ENCODE measurements at regions not wholly inside any gene's neighbourhood (a gene's known extent, or its start where the extent isn't known, plus 50 kb on each side); places are given as distances from the start of the nearest gene placed in this dataset.

DNA sequence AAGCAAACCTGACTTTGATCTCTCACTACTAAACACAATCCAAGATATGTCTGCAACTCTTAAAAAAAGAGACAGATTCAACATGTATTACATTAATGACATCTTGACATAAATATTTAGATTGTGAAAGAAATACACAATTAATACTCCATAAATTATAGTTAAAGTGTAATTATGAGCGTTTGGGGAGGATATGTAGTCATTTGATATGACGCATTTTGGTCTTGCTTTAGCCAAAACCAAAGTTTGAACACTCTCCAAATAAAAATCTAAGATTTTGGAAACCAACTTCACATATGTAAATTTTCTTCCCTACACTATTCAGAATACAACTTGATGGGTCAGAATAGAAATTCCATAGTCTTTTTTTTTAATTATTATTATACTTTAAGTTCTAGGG is 1257.6 kb downstream of the SLC16A7 start:
- H3K4me1 ChIP-seq (ENCODE audit: control insufficient read depth in 1 of 2, insufficient read depth in 2 of 2, low read length in 2 of 2), result no peaks in the 10 kb centered on the region
- H3K79me2 ChIP-seq (ENCODE audit: insufficient read depth, low read length), result no peaks in the 10 kb centered on the region
- DNase-seq (ENCODE audit: low read depth, low spot score) (no peak), ATAC-seq (no peak)
- no peak overlapping the region for H3K4me2 ChIP-seq (ENCODE audit: low read length)
- H3K27me3 ChIP-seq (ENCODE audit: insufficient read depth, low read length), result no peaks in the 10 kb centered on the region
- no peak overlapping the region for H3K4me3 ChIP-seq (replicated peaks in 1 of 2; ENCODE audit: low read depth in 1 of 2, low read length in 2 of 2)
- no peak overlapping the region for H3K27ac ChIP-seq (ENCODE audit: low read depth, low read length)
- CTCF ChIA-PET, result no interaction called here
- no peaks in the 10 kb centered on the region for H3K9me3 ChIP-seq (ENCODE audit: control insufficient read depth in 1 of 2, insufficient read depth in 1 of 2, low read depth in 1 of 2, low read length in 2 of 2)
- RAD21 ChIA-PET (ENCODE audit: low non-redundant PET in 1 of 2, low total read pairs in 2 of 2, uncharacterized antibody in 2 of 2, unreplicated experiment in 2 of 2), result no interaction called here
- H3K36me3 ChIP-seq (ENCODE audit: control insufficient read depth in 1 of 2, insufficient read depth in 2 of 2, low read length in 2 of 2), result no peaks in the 10 kb centered on the region
- BruUV-seq (replicated peaks), result no TSS peak
- H2AFZ ChIP-seq (ENCODE audit: low read depth, low read length, poor library complexity, severe bottlenecking), result no peak overlapping the region
- no peaks in the 10 kb centered on the region for H3K9me2 ChIP-seq (ENCODE audit: insufficient read depth)
- TF ChIP-seq POLR2A (IDR thresholded peaks at IDR 0.05; ENCODE audit: borderline replicate concordance, extremely low read depth, insufficient read depth, insufficient read length), result no peak
- TF ChIP-seq ELF1 (IDR thresholded peaks at IDR 0.05; ENCODE audit: borderline replicate concordance, low read depth), result no peak
- intact Hi-C loops (cut with micrococcal nuclease), result no loop called here
- no peaks in the 10 kb centered on the region for H4K20me1 ChIP-seq (ENCODE audit: insufficient read depth)
- POLR2A ChIA-PET, result no interaction called here
- no peak overlapping the region for H3K9ac ChIP-seq (ENCODE audit: low read length)

DNA sequence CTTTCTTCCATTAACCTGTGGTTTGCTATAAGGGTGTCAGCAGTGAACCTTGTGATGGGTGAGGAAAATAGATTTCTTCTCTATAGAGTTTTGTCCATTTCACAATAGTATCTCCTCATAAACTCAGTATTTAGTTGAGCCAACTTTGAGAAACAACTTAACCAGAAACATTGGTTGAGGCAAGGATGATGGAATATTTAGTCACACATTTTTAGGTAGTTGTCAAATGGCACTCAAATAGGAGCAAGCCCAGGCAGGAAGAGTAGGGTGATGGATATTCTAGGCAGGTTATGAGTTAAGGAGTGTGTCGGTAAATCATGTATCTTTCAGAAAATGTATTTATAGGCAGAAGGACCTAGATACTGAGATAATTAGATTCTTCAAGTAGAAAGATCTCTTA is 1267.6 kb downstream of the SLC16A7 start:
- H3K36me3 ChIP-seq (ENCODE audit: control insufficient read depth in 1 of 2, insufficient read depth in 2 of 2, low read length in 2 of 2), result no peaks in the 10 kb centered on the region
- H3K9me2 ChIP-seq (ENCODE audit: insufficient read depth), result no peaks in the 10 kb centered on the region
- H3K27ac ChIP-seq (ENCODE audit: low read depth, low read length), result no peak overlapping the region
- TF ChIP-seq, protein P1, sequence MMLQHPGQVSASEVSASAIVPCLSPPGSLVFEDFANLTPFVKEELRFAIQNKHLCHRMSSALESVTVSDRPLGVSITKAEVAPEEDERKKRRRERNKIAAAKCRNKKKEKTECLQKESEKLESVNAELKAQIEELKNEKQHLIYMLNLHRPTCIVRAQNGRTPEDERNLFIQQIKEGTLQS (IDR thresholded peaks at IDR 0.05), result no peak
- no peak for TF ChIP-seq EGR1 (IDR thresholded peaks at IDR 0.05; ENCODE audit: low read depth)
- no peak for TF ChIP-seq SP1 (IDR thresholded peaks at IDR 0.05; ENCODE audit: low read depth)
- no peak for TF ChIP-seq RAD21 (IDR thresholded peaks at IDR 0.05; ENCODE audit: low read depth)
- TF ChIP-seq EZH2 (IDR thresholded peaks at IDR 0.05), result no peak
- no peak for TF ChIP-seq TCF7L2 (IDR thresholded peaks at IDR 0.05; ENCODE audit: borderline replicate concordance, extremely low read depth, insufficient read depth, insufficient read length)
- TF ChIP-seq EZH2phosphoT487 (IDR thresholded peaks at IDR 0.05; ENCODE audit: borderline replicate concordance), result no peak
- TF ChIP-seq, protein P2, sequence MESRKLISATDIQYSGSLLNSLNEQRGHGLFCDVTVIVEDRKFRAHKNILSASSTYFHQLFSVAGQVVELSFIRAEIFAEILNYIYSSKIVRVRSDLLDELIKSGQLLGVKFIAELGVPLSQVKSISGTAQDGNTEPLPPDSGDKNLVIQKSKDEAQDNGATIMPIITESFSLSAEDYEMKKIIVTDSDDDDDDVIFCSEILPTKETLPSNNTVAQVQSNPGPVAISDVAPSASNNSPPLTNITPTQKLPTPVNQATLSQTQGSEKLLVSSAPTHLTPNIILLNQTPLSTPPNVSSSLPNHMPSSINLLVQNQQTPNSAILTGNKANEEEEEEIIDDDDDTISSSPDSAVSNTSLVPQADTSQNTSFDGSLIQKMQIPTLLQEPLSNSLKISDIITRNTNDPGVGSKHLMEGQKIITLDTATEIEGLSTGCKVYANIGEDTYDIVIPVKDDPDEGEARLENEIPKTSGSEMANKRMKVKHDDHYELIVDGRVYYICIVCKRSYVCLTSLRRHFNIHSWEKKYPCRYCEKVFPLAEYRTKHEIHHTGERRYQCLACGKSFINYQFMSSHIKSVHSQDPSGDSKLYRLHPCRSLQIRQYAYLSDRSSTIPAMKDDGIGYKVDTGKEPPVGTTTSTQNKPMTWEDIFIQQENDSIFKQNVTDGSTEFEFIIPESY (IDR thresholded peaks at IDR 0.05; ENCODE audit: extremely low read depth, insufficient replicate concordance, low read length), result no peak
- no peak for TF ChIP-seq CBX3 (IDR thresholded peaks at IDR 0.05; ENCODE audit: low read depth)
- TF ChIP-seq POLR2A (IDR thresholded peaks at IDR 0.05; ENCODE audit: borderline replicate concordance, extremely low read depth, insufficient read depth, insufficient read length), result no peak
- no peak for TF ChIP-seq ZNF274 (IDR thresholded peaks at IDR 0.05; ENCODE audit: low read depth, low read length)
- TF ChIP-seq SIN3A (IDR thresholded peaks at IDR 0.05; ENCODE audit: low read depth), result no peak
- no peak overlapping the region for H3K9ac ChIP-seq (ENCODE audit: low read length)
- POLR2A ChIA-PET, result no interaction called here
- RAD21 ChIA-PET (ENCODE audit: low non-redundant PET in 1 of 2, low total read pairs in 2 of 2, uncharacterized antibody in 2 of 2, unreplicated experiment in 2 of 2), result no interaction called here
- H3K9me3 ChIP-seq (ENCODE audit: control insufficient read depth in 1 of 2, insufficient read depth in 1 of 2, low read depth in 1 of 2, low read length in 2 of 2), result no peaks in the 10 kb centered on the region
- CTCF ChIA-PET, result no interaction called here
- no peaks in the 10 kb centered on the region for H3K79me2 ChIP-seq (ENCODE audit: insufficient read depth, low read length)
- DNase-seq (ENCODE audit: low read depth, low spot score) (no peak), ATAC-seq (no peak)
- BruUV-seq (replicated peaks), result no TSS peak
- H3K4me1 ChIP-seq (ENCODE audit: control insufficient read depth in 1 of 2, insufficient read depth in 2 of 2, low read length in 2 of 2), result no peaks in the 10 kb centered on the region
- H3K4me3 ChIP-seq (replicated peaks in 1 of 2; ENCODE audit: low read depth in 1 of 2, low read length in 2 of 2), result no peak overlapping the region
- no peak overlapping the region for H2AFZ ChIP-seq (ENCODE audit: low read depth, low read length, poor library complexity, severe bottlenecking)
- H3K4me2 ChIP-seq (ENCODE audit: low read length), result no peak overlapping the region
- no peaks in the 10 kb centered on the region for H4K20me1 ChIP-seq (ENCODE audit: insufficient read depth)
- intact Hi-C loops (cut with micrococcal nuclease), result no loop called here
- H3K27me3 ChIP-seq (ENCODE audit: insufficient read depth, low read length), result no peaks in the 10 kb centered on the region
